Pancreas (tissue), 10 donors: ENCODE measurements at regions not wholly inside any gene's neighbourhood (a gene's known extent, or its start where the extent isn't known, plus 50 kb on each side); places are given as distances from the start of the nearest gene placed in this dataset.

Experiments
- ATAC-seq, 4 donors: fragments of 200-7000 bp; cut with Tn5 transposase; one replicate each; pipeline versions ENCODE4 v1.8.0 to v1.9.1; 2020; ENCODE audit warnings: mild to moderate bottlenecking in 4 of 4, moderate library complexity in 4 of 4
- DNase-seq, 6 donors: peaks; one replicate each; pipeline ENCODE4 v3.0.0-alpha.2; 2020
- FAIRE-seq: peaks from 2 replicates; lab custom pipeline; 2012; peaks lifted over from hg19 to GRCh38; lab: Jason Lieb, UNC
- H3K27ac ChIP-seq, 4 donors: fragments of 200-600 bp; sonication (generic); 1 replicate in 3 of 4; 2 replicates in 1 of 4; pipeline versions ENCODE4 v1.5.0 to v1.8.0; 2020
- H3K27me3 ChIP-seq, 4 donors: fragments of 200-600 bp; one replicate each; pipeline ENCODE4 v1.8.0; 2021
- H3K36me3 ChIP-seq, 3 donors: fragments of 200-600 bp; sonication (generic) in 1 of 3; one replicate each; pipeline versions ENCODE4 v1.5.0 to v1.8.0; 2020 to 2021
- H3K4me1 ChIP-seq, 3 donors: fragments of 200-600 bp; one replicate each; pipeline ENCODE4 v1.8.0; 2021
- H3K4me3 ChIP-seq, 4 donors: fragments of 200-600 bp; sonication (generic) in 2 of 4; one replicate each; pipeline versions ENCODE4 v1.5.0 to v1.8.0; 2020 to 2021
- H3K9me3 ChIP-seq, 4 donors: fragments of 200-600 bp; one replicate each; pipeline ENCODE4 v1.8.0; 2021
- WGBS, 2 donors: extraction: QIAGEN DNeasy Blood & Tissue Kit; methylation state at CpG; one replicate each; pipeline ENCODE4 v1.1.7; 2013; 5-methylcytosine and 5-hydroxymethylcytosine counted together
- intact Hi-C, 3 donors: fragments of 100-400 bp; cut with DNase I; formaldehyde crosslinking; loops; one replicate each; pipeline versions ENCODE4 v1.11.1 to v1.14.2; 2022
- TF ChIP-seq, protein P1 (sequence below), 4 donors: fragments of 200-600 bp; sonication (generic) in 3 of 4; IDR thresholded peaks; one replicate each; pipeline versions ENCODE4 v1.5.0 to v1.8.0; 2021; ENCODE audit warnings: antibody characterized with exemption in 4 of 4
- donor health status: healthy with polysubstance abuse.
- donor health status: DM: no; HTN: no; CAD: no; lungs with moderate emphysema.
- donor health status: DM: no; HTN: no; CAD: no.
- donor health status: control.
- donor health status: control.
- donor health status: Bipolar disorder and iron deficiency.
- donor health status: DM: yes; HTN: yes; CAD: no.
- donor health status: DM: no; HTN: no; CAD: no.
- donor health status: DM: no; HTN: no; CAD: no.
- donor health status: DM: yes; HTN: yes; CAD: no.

DNA sequence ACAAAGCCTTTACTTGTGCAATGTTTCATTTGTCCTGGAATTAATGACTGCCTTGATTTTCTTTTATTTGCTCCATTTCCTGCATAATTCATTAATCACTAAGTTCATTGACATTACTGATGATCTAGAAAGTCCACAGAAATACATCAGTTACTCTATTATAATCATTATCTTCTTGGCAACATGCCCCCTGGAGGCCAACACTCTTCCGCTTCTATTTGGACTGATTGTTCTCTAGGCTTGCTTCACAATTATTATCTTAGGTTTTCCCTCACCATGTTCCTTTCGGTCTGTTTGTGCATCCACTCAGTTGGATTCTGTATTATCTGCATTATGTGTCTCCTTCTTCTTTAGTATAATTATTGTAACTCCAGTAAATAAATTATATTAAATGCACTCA, 461.0 kb upstream of the CDH2 start:
- no peak for DNase-seq
- 50 to 62% methylated on average over 2 of the region's 2 CpGs for WGBS, 2 donors
- FAIRE-seq, result no peak
- no peaks in the 10 kb centered on the region for H3K27me3 ChIP-seq
- no peaks in the 10 kb centered on the region for H3K9me3 ChIP-seq
- no peak overlapping the region for H3K4me3 ChIP-seq
- TF ChIP-seq, protein P1, sequence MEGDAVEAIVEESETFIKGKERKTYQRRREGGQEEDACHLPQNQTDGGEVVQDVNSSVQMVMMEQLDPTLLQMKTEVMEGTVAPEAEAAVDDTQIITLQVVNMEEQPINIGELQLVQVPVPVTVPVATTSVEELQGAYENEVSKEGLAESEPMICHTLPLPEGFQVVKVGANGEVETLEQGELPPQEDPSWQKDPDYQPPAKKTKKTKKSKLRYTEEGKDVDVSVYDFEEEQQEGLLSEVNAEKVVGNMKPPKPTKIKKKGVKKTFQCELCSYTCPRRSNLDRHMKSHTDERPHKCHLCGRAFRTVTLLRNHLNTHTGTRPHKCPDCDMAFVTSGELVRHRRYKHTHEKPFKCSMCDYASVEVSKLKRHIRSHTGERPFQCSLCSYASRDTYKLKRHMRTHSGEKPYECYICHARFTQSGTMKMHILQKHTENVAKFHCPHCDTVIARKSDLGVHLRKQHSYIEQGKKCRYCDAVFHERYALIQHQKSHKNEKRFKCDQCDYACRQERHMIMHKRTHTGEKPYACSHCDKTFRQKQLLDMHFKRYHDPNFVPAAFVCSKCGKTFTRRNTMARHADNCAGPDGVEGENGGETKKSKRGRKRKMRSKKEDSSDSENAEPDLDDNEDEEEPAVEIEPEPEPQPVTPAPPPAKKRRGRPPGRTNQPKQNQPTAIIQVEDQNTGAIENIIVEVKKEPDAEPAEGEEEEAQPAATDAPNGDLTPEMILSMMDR (IDR thresholded peaks at IDR 0.05), result no peak
- H3K36me3 ChIP-seq, result no peaks in the 10 kb centered on the region
- intact Hi-C loops, result no loop called here
- H3K4me1 ChIP-seq, result no peaks in the 10 kb centered on the region
- H3K27ac ChIP-seq, result no peak overlapping the region
- no peak for ATAC-seq

DNA sequence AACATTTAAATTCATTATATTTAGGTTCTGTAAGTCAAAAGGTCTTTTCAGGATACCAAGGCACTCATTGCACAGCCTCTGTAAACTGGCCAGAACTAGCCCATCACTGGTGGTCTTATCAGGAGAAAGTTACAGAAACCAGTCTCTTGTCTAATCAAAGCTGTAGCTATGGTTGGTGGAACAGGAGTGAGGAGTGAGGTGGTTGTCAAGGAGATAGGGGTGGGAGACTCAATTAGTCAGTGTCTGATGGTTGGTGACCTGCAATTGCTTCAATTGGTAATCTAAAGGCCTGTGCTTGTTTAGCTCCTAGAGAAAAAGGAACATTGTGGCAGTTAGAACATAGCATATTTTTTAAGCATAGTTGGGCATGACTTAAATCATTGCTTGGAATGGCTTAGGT, 458.6 kb upstream of the CDH2 start:
- H3K27me3 ChIP-seq, result no peaks in the 10 kb centered on the region
- no peaks in the 10 kb centered on the region for H3K9me3 ChIP-seq
- H3K27ac ChIP-seq, result no peak overlapping the region
- no peak overlapping the region for H3K4me3 ChIP-seq
- ATAC-seq, result no peak
- no peaks in the 10 kb centered on the region for H3K36me3 ChIP-seq
- DNase-seq, result no peak
- TF ChIP-seq, protein P1 (IDR thresholded peaks at IDR 0.05), result no peak
- intact Hi-C loops, result no loop called here
- FAIRE-seq, result no peak
- no peaks in the 10 kb centered on the region for H3K4me1 ChIP-seq

DNA sequence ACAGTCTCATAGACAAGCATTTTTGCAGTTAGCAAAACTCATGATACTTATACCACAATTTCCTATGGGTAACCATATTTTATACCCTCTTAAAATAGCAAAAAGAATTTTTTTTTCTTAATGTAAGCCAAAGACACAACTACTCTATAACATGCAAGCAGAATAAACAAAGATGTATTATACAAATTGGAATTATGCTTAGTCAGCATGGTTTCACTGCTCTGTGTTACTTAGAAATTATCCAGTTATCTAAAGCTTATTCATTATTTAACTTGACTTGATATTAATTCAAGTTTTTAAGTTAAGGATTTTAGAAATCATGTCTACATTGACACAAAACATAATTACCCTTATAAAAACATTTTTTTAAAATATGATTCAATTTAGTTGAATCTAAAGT, 449.8 kb upstream of the CDH2 start:
- Histone ChIP-seq H3K4me3 (no peak overlapping the region), H3K36me3 (no peaks in the 10 kb centered on the region), H3K4me1 (no peaks in the 10 kb centered on the region), H3K27ac (no peak overlapping the region), H3K9me3 (no peaks in the 10 kb centered on the region), H3K27me3 (no peaks in the 10 kb centered on the region)
- no peak for ATAC-seq
- DNase-seq, result no peak
- TF ChIP-seq, protein P1 (IDR thresholded peaks at IDR 0.05), result no peak
- no peak for FAIRE-seq
- intact Hi-C loops, result no loop called here

DNA sequence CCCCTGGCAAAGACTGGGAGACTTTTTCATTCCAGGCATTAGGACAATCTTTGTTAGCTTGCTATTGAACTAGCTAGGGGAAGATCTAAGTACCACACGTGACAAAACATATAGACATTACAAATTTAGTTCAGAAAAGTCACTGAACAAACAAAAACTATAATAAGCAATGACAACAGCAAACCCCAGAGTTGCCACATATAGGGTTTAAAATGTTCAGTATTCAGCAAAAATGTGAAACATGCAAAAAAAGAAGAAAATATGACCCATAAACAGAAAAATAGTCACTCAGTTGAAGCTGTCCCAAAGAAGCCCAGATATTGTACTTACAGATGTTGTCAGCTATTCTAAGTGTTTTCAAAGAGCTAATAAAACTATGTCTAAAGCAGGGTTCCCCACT, 431.1 kb upstream of the CDH2 start:
- DNase-seq, result no peak
- WGBS, 2 donors, result 21 to 28% methylated on average over 1 of the region's 1 CpG
- no peaks in the 10 kb centered on the region for H3K27me3 ChIP-seq
- no peak for FAIRE-seq
- no peak for ATAC-seq
- no peak overlapping the region for H3K4me3 ChIP-seq
- TF ChIP-seq, protein P1 (IDR thresholded peaks at IDR 0.05), result no peak
- H3K9me3 ChIP-seq, result no peaks in the 10 kb centered on the region
- H3K27ac ChIP-seq, result no peak overlapping the region
- no peaks in the 10 kb centered on the region for H3K36me3 ChIP-seq
- intact Hi-C loops, result no loop called here
- no peaks in the 10 kb centered on the region for H3K4me1 ChIP-seq

DNA sequence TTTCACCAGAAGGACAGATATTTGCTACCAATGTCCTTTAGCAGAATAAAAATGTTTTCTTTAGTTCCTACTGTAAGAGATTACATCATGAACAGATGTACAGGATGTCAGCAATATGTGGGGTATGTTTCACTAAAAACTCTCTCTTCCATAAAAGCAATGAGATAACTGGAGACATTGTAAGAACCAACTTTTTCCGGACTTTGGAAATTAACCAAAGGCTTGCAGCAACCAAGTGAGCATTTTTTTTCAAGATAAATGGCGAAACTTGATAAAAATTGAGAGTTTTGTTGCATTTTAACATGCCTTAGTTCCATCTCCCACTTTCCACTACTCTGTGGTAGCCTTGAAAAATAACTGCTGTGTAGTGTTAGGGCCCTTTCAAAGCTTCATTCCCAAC, 429.8 kb upstream of the CDH2 start:
- Histone ChIP-seq H3K9me3 (no peaks in the 10 kb centered on the region), H3K4me1 (no peaks in the 10 kb centered on the region), H3K27me3 (no peaks in the 10 kb centered on the region), H3K27ac (no peak overlapping the region), H3K36me3 (no peaks in the 10 kb centered on the region), H3K4me3 (no peak overlapping the region)
- TF ChIP-seq, protein P1 (IDR thresholded peaks at IDR 0.05), result no peak
- DNase-seq, result no peak
- no peak for FAIRE-seq
- WGBS, 2 donors, result 48 to 63% methylated on average over 2 of the region's 2 CpGs
- intact Hi-C loops, result no loop called here
- no peak for ATAC-seq
